SH-SY5Y (cell line): ENCODE measurements at regions not wholly inside any gene's neighbourhood (a gene's known extent, or its start where the extent isn't known, plus 50 kb on each side); places are given as distances from the start of the nearest gene placed in this dataset.

Experiments used
- GATA2 ChIP-seq: IDR thresholded peaks from 2 replicates; pipeline ENCODE4 v1.6.1; 2011; ENCODE audit warnings: mild to moderate bottlenecking, low read depth, low read length
- GATA3 ChIP-seq: IDR thresholded peaks from 2 replicates; pipeline ENCODE4 v1.6.1; 2011; ENCODE audit warnings: low read depth, mild to moderate bottlenecking, low read length, moderate library complexity

DNA sequence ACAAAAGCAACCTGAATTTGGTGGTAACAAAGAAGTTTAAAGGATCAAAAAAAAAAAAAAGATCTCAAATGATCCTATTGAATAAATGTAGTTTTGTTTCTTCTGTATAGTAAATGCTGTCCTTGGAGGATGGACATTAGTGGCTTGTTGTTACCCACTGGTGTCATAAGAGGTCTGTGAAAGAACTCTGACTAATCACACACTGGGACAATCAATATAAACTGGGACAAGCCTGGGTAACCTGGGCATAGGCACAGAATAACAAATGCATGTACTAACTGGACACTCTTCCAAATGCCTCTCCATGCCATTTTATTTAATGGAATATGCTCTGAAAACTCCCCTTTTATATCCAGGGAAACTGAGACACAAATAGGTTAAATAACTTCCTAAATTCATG is 241.4 kb downstream of the DOK5 start:
- no peak for TF ChIP-seq GATA2
- no peak for TF ChIP-seq GATA3
